ENCODE measurements at regions not wholly inside any gene's neighbourhood (a gene's known extent, or its start where the extent isn't known, plus 50 kb on each side); places are given as distances from the start of the nearest gene placed in this dataset.

DNA sequence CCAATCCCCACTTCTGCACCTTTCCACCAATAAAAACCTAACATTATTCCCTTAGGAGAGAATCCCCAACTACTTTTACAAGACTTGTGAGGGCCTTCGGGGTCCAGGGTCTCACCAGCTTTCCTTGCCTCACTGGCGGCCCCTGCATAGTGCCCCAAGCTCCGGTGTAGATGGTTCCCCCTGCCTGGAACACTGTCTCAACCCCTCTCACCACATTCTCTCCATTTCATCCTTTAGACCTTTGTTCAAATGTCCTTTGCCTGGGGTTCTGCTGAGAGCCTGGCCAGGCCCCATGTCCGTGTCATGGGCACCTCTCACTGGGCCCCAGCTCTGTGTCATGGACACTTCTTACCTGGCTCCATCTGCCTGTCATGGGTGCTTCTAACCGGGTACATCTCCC lies 64.5 kb upstream of the SORCS3 start:
- ATAC-seq = no peak

More for the DNA sequence above, 64.5 kb upstream of the SORCS3 start:
- H2AFZ ChIP-seq (ENCODE audit: low read depth, low read length) = no peak overlapping the region
- POLR2A ChIA-PET = interaction anchor here (1.0 kb wide), 1 partner anchor 271 kb away, joined by 4 read pairs; no protein-coding TSS in a partner anchor
- H3K9me3 ChIP-seq (replicated peaks; ENCODE audit: control insufficient read depth, insufficient read depth, low read depth, low read length) = no peaks in the 10 kb centered on the region
- H3K27ac ChIP-seq (ENCODE audit: extremely low read depth, low read depth, low read length) = no peak overlapping the region
- H3K4me1 ChIP-seq (replicated peaks in 1 of 2; ENCODE audit: control insufficient read depth in 2 of 2, insufficient read depth in 2 of 2, low read length in 2 of 2) = peaks cover 0 to 4% of the 10 kb centered on the region in 2 experiments; a peak in 1 of 5 replicates
- H3K4me2 ChIP-seq (ENCODE audit: insufficient read depth, low read length) = no peak overlapping the region
- DNase-seq (ENCODE audit: extremely low read depth in 1 of 4, low spot score in 3 of 4) (no peak), FAIRE-seq (no peak)
- H3K9ac ChIP-seq (ENCODE audit: insufficient read depth in 1 of 2, low read depth in 2 of 2, low read length in 2 of 2) = no peak overlapping the region
- no peak overlapping the region for H3K4me3 ChIP-seq
- in situ Hi-C loops (cut with MboI) = no loop called here
- H3K36me3 ChIP-seq (ENCODE audit: control insufficient read depth, insufficient read depth, low read length) = no peaks in the 10 kb centered on the region
- H3K79me2 ChIP-seq (ENCODE audit: control insufficient read depth, insufficient read depth, low read length) = no peaks in the 10 kb centered on the region
- no peaks in the 10 kb centered on the region for H4K20me1 ChIP-seq (replicated peaks; ENCODE audit: control insufficient read depth, insufficient read depth, low read length)
- intact Hi-C loops (cut with micrococcal nuclease) = no loop called here
- TF ChIP-seq TAF15 (IDR thresholded peaks at IDR 0.05; ENCODE audit: low read depth, low read length) (no peak), ZC3H11A (IDR thresholded peaks at IDR 0.05; ENCODE audit: low read depth, low read length) (no peak), ZNF785 (CRISPR knock-in tag; IDR thresholded peaks at IDR 0.05) (no peak), ARID2 (IDR thresholded peaks at IDR 0.05) (no peak), ZNF143 (CRISPR knock-in tag; IDR thresholded peaks at IDR 0.05) (no peak), MCM3 (IDR thresholded peaks at IDR 0.05) (no peak), BCL6 (CRISPR knock-in tag; IDR thresholded peaks at IDR 0.05) (no peak), NR3C1 (CRISPR knock-in tag; IDR thresholded peaks at IDR 0.05) (no peak), FUS (optimal IDR thresholded peaks at IDR 0.05; ENCODE audit: low read depth, low read length) (no peak), U2AF2 (optimal IDR thresholded peaks at IDR 0.05; ENCODE audit: low read depth, low read length) (no peak), CCAR2 (IDR thresholded peaks at IDR 0.05; ENCODE audit: low read depth, low read length) (no peak), ZNF507 (tag; conservative IDR thresholded peaks at IDR 0.05) (no peak)
- TF ChIP-seq, protein P1, sequence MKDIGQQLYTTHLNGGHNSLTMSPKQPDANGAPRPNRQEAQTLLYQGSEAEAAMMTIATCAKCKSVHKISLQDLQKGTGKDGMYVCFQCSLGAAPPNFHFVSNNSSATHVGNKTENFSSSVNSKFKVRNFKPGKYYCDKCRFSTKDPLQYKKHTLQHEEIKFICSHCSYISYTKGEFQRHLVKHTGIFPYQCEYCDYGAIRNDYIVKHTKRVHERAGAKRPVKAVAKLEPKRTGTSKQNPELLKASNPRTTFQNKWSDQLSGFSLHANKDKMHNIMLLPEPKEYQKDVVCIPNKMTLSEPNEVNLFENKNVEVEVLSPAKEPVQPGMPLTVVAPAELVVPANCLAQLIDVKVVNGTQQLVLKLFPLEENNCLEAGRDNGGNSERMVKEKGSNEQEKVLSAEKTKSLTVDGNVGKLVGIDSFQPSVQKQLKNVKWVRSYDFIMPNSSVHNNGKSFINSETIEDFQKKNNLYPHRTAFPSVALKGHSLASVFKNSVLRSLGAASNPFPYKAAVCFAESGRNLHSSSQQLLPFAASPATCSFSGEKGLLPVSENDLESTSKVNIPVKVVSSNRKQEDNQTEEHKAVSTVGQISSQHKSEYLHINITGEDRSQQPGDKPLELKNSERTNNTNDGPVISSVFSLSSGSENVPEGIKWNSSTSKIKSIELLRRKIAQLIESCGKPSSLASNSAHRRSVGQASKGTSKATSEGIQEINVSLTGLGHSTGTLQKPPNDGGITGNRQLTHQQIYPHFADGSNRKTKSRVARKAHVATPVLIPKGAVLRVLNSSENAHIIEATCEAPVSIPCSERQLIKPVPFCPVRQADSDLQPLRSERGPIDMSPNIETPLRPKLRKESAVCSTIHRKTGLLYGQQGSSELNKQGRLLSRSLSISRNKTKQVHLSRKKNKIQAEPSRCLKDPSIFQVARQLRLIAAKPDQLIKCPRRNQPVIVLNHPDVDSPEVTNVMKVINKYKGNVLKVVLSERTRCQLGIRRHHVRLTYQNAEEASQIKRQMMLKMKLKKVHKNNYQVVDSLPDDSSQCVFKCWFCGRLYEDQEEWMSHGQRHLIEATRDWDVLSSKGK (CRISPR knock-in tag; IDR thresholded peaks at IDR 0.05) = no peak
- BruUV-seq (replicated peaks) = no TSS peak
- no peaks in the 10 kb centered on the region for H3K27me3 ChIP-seq (ENCODE audit: control insufficient read depth in 2 of 2, insufficient read depth in 2 of 2, low read length in 2 of 2)
- no peaks in the 10 kb centered on the region for H3K9me1 ChIP-seq (ENCODE audit: control insufficient read depth, insufficient read depth, low read length)
- WGBS (ENCODE audit: insufficient coverage, low coverage, missing lambda C conversion rate) = 24% methylated on average over 5 of the region's 5 CpGs
- CTCF ChIA-PET (ENCODE audit: low intra/inter-chr PET ratio) = no interaction called here

Measured in K562 (cell line).